Ascending aorta (tissue), 2 donors: ENCODE measurements at regions not wholly inside any gene's neighbourhood (a gene's known extent, or its start where the extent isn't known, plus 50 kb on each side); places are given as distances from the start of the nearest gene placed in this dataset.

Experiments used
- DNase-seq, 2 donors: peaks; one replicate each; pipeline ENCODE4 v3.0.0-alpha.2; 2019; ENCODE audit warnings: low spot score in 2 of 2
- H3K27ac ChIP-seq, 2 donors: fragments of 200-600 bp; sonication (generic); one replicate each; pipeline ENCODE4 v1.5.1; 2016 to 2017; ENCODE audit warnings: mild to moderate bottlenecking in 1 of 2
- H3K27me3 ChIP-seq: fragments of 200-600 bp; sonication (generic); one replicate; pipeline ENCODE4 v1.5.1; 2017
- H3K36me3 ChIP-seq, 2 donors: fragments of 200-600 bp; sonication (generic); one replicate each; pipeline ENCODE4 v1.5.1; 2016
- H3K4me1 ChIP-seq, 2 donors: fragments of 200-600 bp; sonication (generic); one replicate each; pipeline ENCODE4 v1.5.1; 2016 to 2017; ENCODE audit warnings: mild to moderate bottlenecking in 1 of 2
- H3K4me3 ChIP-seq, 2 donors: fragments of 200-600 bp; sonication (generic); one replicate each; pipeline ENCODE4 v1.5.1; 2016 to 2017; ENCODE audit warnings: mild to moderate bottlenecking in 1 of 2
- H3K9me3 ChIP-seq, 2 donors: fragments of 200-600 bp; sonication (generic); one replicate each; pipeline ENCODE4 v1.5.1; 2016
- intact Hi-C: fragments of 100-400 bp; cut with DNase I; formaldehyde crosslinking; loops from one replicate; pipeline ENCODE4 v1.15.1; 2023
- TF ChIP-seq, protein P1 (sequence below), 3 experiments: fragments of 200-600 bp in 2 of 3; fragments of 450-650 bp in 1 of 3; sonication (generic) in 2 of 3; IDR thresholded peaks; one replicate each; pipeline ENCODE4 v1.5.1; 2016 to 2019; ENCODE audit warnings: antibody characterized with exemption in 3 of 3, mild to moderate bottlenecking in 1 of 3, moderate library complexity in 1 of 3

- H3K27me3 ChIP-seq: no peaks in the 10 kb centered on the region
These were observed 51.2 kb upstream of the MED4 start for GRCh38 chr13:48146122-48146521.

More at GRCh38 chr13:48146122-48146521, 51.2 kb upstream of the MED4 start:
- Histone ChIP-seq H3K9me3 (no peaks in the 10 kb centered on the region), H3K36me3 (no peaks in the 10 kb centered on the region), H3K4me1 (peaks cover 0 to 7% of the 10 kb centered on the region in 2 donors), H3K4me3 (no peak overlapping the region), H3K27ac (no peak overlapping the region)
- TF ChIP-seq, protein P1, sequence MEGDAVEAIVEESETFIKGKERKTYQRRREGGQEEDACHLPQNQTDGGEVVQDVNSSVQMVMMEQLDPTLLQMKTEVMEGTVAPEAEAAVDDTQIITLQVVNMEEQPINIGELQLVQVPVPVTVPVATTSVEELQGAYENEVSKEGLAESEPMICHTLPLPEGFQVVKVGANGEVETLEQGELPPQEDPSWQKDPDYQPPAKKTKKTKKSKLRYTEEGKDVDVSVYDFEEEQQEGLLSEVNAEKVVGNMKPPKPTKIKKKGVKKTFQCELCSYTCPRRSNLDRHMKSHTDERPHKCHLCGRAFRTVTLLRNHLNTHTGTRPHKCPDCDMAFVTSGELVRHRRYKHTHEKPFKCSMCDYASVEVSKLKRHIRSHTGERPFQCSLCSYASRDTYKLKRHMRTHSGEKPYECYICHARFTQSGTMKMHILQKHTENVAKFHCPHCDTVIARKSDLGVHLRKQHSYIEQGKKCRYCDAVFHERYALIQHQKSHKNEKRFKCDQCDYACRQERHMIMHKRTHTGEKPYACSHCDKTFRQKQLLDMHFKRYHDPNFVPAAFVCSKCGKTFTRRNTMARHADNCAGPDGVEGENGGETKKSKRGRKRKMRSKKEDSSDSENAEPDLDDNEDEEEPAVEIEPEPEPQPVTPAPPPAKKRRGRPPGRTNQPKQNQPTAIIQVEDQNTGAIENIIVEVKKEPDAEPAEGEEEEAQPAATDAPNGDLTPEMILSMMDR (IDR thresholded peaks at IDR 0.05): no peak
- no peak for DNase-seq
- intact Hi-C loops: no loop called here
